ENCODE measurements at regions not wholly inside any gene's neighbourhood (a gene's known extent, or its start where the extent isn't known, plus 50 kb on each side); places are given as distances from the start of the nearest gene placed in this dataset.
A peak's percentile ranks its signal among the peaks of the same experiment; 100 is the strongest.

DNA sequence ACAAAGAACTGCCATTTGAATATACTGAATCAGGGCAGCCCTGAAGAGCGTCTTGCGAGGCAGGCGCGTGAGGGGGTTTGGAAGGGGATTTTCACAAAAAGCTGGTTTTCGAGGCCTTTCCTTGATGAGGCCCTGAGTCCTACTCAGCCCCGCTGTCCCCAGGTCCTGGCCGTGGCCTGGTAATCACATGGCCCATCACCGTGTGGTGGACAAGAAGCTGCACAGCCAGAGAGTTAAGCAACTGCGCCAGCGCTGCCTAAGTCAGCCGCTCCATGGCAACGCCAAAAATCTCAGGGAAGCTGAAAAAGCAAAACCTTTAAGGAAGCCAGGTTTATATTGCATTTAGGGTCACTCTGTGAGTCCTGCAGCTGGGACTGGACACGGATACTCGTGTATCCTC is 341.2 kb upstream of the MYT1L start:
- H3K4me3 ChIP-seq: no peak overlapping the region
- H3K4me2 ChIP-seq: no peak overlapping the region
- no peak overlapping the region for H3K27ac ChIP-seq
- H4K20me1 ChIP-seq: no peaks in the 10 kb centered on the region
- no peak overlapping the region for H3K9ac ChIP-seq
- no peaks in the 10 kb centered on the region for H3K9me3 ChIP-seq
- no peaks in the 10 kb centered on the region for H3K27me3 ChIP-seq
- no peaks in the 10 kb centered on the region for H3K4me1 ChIP-seq
- no peaks in the 10 kb centered on the region for H3K36me3 ChIP-seq
- TF ChIP-seq Cebpa-rat (IDR thresholded peaks at IDR 0.05): no peak

DNA sequence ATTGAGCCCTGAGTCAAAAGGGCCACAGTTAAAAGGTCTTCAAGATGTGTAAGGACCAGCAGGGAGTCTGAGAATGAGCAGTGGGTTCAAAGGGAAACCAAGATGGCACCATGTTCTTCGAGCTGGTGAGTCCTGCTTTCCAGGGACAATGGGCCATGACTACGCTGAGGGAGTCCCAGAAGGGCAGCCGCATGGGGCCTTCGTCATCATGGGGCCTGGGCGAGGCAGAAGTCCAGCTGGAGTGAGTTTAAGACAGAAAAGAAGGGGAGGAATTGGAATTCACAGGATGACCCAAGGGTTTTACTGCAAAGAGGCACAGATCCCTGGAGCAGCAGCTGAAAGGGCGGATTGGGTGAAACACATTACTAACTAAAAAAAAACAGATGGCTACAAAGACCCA is 340.8 kb upstream of the MYT1L start:
- Histone ChIP-seq H3K9ac (no peak overlapping the region), H3K36me3 (no peaks in the 10 kb centered on the region), H3K27me3 (no peaks in the 10 kb centered on the region), H4K20me1 (no peaks in the 10 kb centered on the region), H3K4me1 (no peaks in the 10 kb centered on the region), H3K4me3 (no peak overlapping the region), H3K9me3 (no peaks in the 10 kb centered on the region), H3K4me2 (no peak overlapping the region), H3K27ac (no peak overlapping the region)
- no peak for TF ChIP-seq Cebpa-rat (IDR thresholded peaks at IDR 0.05)

DNA sequence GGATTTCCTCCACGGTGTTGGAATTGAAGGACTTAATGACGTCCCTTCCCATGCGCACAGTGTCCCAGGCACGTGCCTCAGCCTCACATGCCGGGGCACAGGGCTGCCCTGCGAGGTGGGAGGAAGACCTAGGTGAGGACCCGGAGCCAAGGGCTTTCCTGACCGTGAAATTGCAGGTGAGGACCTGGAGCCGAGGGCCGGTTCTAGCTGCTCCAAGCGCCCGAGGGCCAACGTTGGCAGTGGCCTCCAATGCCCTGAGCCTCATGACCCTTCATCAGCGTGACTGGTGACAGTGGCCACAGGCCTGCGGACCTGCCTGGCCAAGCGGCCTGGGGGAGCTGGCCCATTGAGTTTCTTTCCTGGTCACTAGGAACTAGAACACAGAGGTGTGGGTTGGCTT is 338.2 kb upstream of the MYT1L start:
- Histone ChIP-seq H3K4me3 (no peak overlapping the region), H3K4me2 (no peak overlapping the region), H4K20me1 (no peaks in the 10 kb centered on the region), H3K9ac (no peak overlapping the region), H3K9me3 (no peaks in the 10 kb centered on the region), H3K27me3 (no peaks in the 10 kb centered on the region), H3K36me3 (no peaks in the 10 kb centered on the region), H3K4me1 (no peaks in the 10 kb centered on the region), H3K27ac (no peak overlapping the region)
- no peak for TF ChIP-seq Cebpa-rat (IDR thresholded peaks at IDR 0.05)

DNA sequence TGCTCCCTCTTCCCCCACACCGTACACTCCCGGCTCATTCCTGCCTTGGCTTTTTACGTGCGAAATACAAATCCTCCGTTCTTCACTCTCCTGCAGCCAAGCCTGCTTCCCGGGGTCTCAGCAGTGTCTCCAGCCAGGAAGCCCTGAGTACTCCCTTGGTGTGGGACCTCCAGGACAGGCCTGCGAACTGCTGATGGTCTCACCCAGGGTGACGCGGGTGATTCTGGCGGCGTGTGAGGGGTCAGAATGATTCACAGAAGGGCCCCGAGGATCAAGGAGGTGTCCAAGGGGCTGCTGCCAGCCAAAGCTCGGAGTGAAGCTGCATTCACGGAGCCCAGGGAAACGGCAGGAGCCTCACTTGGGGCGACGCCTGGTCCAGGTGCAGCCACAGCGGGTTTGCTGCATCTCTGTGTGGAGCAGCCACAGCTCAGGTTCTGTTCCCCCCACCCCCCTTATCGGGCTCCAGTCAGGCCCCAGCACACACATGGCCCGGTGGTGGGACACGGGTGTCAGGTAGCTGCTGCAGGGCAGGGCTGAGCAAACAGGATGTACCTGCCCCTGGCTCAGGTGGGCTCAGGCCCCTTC is 337.7 kb upstream of the MYT1L start:
- H3K4me3 ChIP-seq: no peak overlapping the region
- no peaks in the 10 kb centered on the region for H4K20me1 ChIP-seq
- H3K4me1 ChIP-seq: no peaks in the 10 kb centered on the region
- H3K9ac ChIP-seq: no peak overlapping the region
- H3K27me3 ChIP-seq: no peaks in the 10 kb centered on the region
- no peak for TF ChIP-seq Cebpa-rat (IDR thresholded peaks at IDR 0.05)
- H3K27ac ChIP-seq: no peak overlapping the region
- H3K36me3 ChIP-seq: no peaks in the 10 kb centered on the region
- no peak overlapping the region for H3K4me2 ChIP-seq
- H3K9me3 ChIP-seq: no peaks in the 10 kb centered on the region

DNA sequence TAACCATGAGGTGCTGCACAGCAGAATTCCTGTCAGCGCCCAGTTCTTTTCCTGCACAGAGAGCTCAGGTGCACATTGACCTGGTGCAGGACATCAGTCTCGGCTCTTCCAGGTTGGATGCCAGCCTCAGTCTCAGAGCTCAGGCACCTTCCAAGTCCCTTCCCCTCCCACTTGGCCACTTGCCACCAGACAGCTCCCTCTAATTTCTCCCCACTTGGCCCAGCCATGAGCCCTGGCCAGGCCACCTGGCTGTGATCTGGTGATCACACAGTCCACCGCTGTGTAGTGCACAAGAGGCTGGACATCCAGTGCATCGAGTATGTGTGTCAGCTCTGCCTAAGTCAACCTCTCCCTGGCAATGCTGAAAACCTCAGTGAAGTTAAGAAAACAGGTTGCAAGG is 336.6 kb upstream of the MYT1L start:
- Histone ChIP-seq H3K4me2 (no peak overlapping the region), H3K9ac (no peak overlapping the region), H3K27me3 (no peaks in the 10 kb centered on the region), H3K4me3 (no peak overlapping the region), H3K36me3 (no peaks in the 10 kb centered on the region), H3K4me1 (peaks cover 3% of the 10 kb centered on the region), H4K20me1 (no peaks in the 10 kb centered on the region), H3K9me3 (no peaks in the 10 kb centered on the region), H3K27ac (no peak overlapping the region)
- TF ChIP-seq Cebpa-rat (IDR thresholded peaks at IDR 0.05): no peak

DNA sequence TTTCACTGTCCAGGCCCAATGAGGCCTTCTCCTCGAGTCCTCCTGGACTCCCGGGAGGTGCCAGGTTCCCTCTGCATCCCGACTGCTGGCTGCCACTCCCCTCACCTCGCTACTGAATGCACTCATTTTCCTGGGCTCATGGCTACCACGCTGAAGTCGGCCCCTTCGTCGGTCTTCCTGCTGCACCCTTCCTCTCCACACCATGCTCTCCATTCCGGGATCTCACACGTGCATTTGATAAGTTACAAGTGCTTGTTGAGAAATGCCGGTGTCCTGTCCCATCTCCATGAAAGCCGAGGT is 334.7 kb upstream of the MYT1L start:
- no peak overlapping the region for H3K4me2 ChIP-seq
- H3K27me3 ChIP-seq: no peaks in the 10 kb centered on the region
- no peak for TF ChIP-seq Cebpa-rat (IDR thresholded peaks at IDR 0.05)
- H3K9me3 ChIP-seq: peaks cover 5% of the 10 kb centered on the region; the same call in 1 of the 2 replicates
- no peak overlapping the region for H3K9ac ChIP-seq
- H3K36me3 ChIP-seq: no peaks in the 10 kb centered on the region
- H3K4me3 ChIP-seq: no peak overlapping the region
- no peak overlapping the region for H3K27ac ChIP-seq
- H4K20me1 ChIP-seq: no peaks in the 10 kb centered on the region
- peaks cover 11% of the 10 kb centered on the region for H3K4me1 ChIP-seq

DNA sequence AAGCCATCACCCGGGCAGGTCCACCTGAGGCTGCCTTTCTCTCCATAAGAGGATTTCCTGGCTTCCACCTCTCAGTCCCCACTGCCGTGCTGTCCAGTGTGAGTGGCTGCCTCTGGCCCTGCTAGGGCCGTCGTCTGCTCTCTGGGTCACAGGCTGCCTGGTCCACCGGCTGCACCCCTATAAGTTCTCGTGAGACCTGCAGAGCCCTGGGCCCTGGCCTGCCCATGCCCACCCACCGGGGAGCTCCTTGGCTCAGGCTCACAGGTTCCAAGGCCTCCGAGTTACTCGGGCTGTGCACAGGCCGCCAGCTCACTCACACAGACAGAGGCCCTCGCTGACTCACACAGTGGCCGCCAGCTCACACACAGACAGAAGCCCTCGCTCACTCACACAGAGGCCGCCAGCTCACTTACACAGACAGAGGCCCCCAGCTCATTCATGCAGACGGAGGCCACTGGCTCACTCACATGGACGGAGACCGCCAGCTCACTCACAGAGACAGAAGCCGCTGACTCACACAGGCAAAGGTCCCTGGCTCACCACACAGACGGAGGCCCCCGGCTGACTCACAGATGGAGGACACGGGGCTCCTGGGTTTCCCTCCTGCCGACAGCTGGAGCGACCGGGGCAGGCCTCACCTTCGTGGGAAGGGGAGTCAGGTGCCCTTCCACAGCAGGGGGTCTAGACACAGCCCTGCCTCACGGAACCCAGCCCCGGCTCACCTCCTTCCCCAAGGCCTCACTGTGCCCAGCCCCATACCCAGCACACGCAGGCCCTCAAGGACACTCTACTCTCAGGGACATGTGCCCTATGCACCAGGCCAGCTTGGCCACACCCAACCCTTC is 334.1 kb upstream of the MYT1L start:
- TF ChIP-seq Cebpa-rat (IDR thresholded peaks at IDR 0.05): no peak

DNA sequence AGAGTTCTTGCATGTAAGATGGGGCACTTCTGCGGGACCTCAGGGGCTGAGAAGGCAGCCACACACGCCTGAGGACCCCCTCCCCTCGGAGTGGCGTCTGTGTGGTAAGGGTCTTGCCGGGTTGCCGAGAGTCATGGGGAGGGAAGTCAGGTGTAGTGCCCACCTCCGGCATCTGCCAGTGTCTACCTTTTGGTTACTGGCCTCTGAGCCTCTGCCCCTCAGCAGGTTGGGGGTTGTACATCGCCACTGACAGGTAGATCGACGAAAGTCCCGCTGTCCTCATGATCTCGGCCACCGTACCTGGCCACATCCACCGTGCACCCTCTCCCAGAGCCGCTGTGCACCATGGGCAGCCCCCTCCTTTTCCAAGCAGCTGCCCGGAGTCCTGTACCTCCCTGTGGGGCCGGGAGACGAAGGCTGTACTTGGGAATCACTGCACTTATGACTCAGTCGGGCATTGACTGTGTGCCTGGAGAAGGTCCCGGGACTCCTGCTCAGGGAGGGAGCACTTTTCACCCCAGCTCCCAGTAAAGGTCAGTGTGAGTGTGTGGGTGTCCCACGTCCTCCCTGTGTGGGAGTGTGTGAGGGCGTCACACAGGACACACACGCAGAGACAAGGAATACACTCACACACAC is 332.4 kb upstream of the MYT1L start:
- TF ChIP-seq Cebpa-rat (IDR thresholded peaks at IDR 0.05): no peak
- no peak overlapping the region for H3K9ac ChIP-seq
- no peaks in the 10 kb centered on the region for H3K36me3 ChIP-seq
- no peak overlapping the region for H3K27ac ChIP-seq
- H3K4me2 ChIP-seq: no peak overlapping the region
- H3K4me1 ChIP-seq: peaks cover 11% of the 10 kb centered on the region
- no peaks in the 10 kb centered on the region for H3K27me3 ChIP-seq
- peaks cover 16% of the 10 kb centered on the region for H3K9me3 ChIP-seq
- no peaks in the 10 kb centered on the region for H4K20me1 ChIP-seq
- no peak overlapping the region for H3K4me3 ChIP-seq

More for the DNA sequence above, 334.1 kb upstream of the MYT1L start:
- H3K36me3 ChIP-seq: no peaks in the 10 kb centered on the region
- H3K4me2 ChIP-seq: no peak overlapping the region
- H4K20me1 ChIP-seq: no peaks in the 10 kb centered on the region
- H3K9ac ChIP-seq: no peak overlapping the region
- no peak overlapping the region for H3K27ac ChIP-seq
- peaks cover 11% of the 10 kb centered on the region for H3K4me1 ChIP-seq
- H3K9me3 ChIP-seq: peaks cover 5% of the 10 kb centered on the region; the same call in 1 of the 2 replicates
- H3K4me3 ChIP-seq: no peak overlapping the region
- H3K27me3 ChIP-seq: no peaks in the 10 kb centered on the region

DNA sequence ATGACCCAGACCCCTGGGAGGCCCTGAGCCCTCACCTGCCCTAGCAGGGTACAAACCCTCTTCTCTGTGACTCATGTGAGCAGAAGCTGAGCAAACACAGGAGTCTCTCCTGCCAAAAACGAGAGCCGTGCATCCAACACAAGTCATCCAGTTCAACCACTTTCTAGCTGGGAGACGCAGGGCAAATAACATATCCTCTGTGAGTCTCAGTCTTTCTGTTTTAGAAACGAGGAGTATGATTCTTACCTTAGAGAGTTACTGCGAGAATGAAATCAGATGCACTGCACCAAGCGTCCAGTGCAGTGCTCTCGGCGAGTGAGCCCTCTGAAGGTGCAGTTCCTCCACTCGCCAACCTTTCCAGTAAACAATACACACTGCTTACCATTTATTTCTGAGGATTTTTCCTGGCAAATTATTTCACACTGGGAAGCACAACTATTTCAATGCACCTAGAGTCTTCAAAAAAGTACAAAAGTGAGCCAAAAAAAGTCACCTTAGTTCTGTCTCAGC is 331.8 kb upstream of the MYT1L start:
- TF ChIP-seq Cebpa-rat (IDR thresholded peaks at IDR 0.05): no peak
- peak overlapping the region; percentile 66 for H3K4me2 ChIP-seq
- H3K27ac ChIP-seq: no peak overlapping the region

More for the DNA sequence above, 331.8 kb upstream of the MYT1L start:
- Histone ChIP-seq H3K27me3 (no peaks in the 10 kb centered on the region), H3K9me3 (peaks cover 16% of the 10 kb centered on the region), H4K20me1 (no peaks in the 10 kb centered on the region), H3K4me1 (peaks cover 11% of the 10 kb centered on the region), H3K9ac (no peak overlapping the region), H3K4me3 (no peak overlapping the region), H3K36me3 (no peaks in the 10 kb centered on the region)
